HG02610 (cell line): ENCODE measurements at regions not wholly inside any gene's neighbourhood (a gene's known extent, or its start where the extent isn't known, plus 50 kb on each side); places are given as distances from the start of the nearest gene placed in this dataset.
"Not testable (repeated sequence)": the region's sequence is repeated elsewhere in the genome, so short reads cannot be mapped to it uniquely, and the experiment has no call there.

ENCODE experiments used
- ATAC-seq: cut with Tn5 transposase; IDR thresholded peaks from one replicate; pipeline ENCODE4 v1.9.1; 2021; ENCODE audit warnings: mild to moderate bottlenecking, moderate library complexity; ENCODE audit not compliant: unreplicated experiment

DNA sequence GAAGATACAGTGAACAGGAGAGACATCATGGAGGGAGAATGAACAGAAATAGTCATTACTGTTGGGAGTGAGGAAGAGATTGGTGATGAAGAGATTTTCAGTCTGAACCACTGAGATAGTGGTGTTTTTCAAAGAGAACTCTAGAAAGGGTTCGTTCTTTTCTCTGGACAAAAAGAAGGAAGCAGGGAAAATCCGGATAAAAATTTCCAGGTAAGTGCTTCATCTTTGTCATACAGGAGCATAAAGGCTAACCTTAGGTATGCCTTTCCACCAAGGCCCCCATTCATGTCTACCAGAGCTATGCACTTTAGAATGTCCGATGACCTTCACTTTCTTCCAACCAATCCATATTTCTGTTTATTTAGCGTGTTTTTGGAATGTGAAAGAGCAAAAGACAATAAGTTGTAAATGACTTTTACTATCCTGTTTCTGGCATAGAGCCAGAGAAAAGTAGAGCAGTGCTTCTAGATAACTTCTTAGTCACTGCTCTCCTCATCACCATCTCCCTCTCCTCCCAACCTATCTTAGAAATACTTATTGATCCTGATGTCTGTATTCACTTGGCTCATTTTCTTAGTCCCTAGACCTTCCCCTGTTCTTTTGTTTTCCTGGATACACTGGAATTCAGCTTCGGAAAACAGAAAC lies 116.5 kb downstream of the TTC6 start:
- no peak for ATAC-seq

- not testable (repeated sequence) for ATAC-seq
These were observed 117.0 kb downstream of the TTC6 start for GRCh38 chr14:37712476-37712860.

GRCh38 chr14:37712976-37713431 lies 117.6 kb downstream of the TTC6 start:
- no peak for ATAC-seq

DNA sequence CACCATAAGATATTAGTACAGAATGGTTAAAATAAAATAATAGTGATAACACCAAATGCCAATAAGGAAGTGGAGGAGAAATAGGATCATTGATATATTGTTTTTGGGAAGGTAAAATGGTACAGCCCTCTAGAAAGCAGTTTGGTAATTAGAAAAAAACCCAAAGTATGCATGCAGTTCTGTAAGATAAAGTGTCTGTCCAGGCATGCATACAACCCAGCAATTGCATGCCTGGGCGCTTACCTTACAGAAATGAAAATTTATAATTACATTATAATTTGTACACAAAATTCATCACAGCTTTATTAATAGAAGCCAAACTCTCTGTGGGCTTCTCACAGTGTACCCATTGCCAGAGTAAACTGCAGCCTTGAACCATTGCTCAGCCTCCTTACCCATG lies 124.7 kb downstream of the TTC6 start:
- no peak for ATAC-seq

DNA sequence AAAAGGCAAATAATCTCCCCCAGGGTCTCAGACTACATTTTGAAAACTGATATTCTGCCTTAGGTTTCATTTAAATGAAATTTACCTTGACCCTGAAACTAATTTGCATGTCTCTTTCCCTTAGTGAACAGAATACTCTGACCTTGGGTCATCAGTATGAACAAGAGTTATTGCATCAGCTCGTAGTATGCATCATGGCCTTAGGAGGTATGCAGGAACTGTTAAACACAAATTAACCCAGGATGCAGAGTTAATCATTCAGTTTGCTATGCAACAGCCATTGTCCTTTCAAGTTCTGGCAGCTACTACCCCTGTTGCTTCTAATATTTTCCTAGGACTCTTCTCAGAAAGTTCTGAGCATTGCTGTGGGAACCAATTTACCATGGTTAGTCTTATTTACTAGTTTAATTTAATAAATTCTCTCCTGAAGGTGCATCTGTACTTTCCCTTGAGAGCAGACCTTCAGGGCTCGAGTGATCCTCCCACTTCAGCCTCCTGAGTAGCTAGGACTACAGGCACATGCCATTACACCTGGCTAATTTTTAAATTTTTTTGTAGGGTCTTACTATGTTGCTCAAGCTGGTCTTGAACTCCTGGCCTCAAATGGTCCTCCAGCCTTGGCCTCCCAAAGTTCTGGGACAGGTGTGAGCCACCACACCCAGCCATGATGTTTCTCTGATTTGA lies 126.7 kb downstream of the TTC6 start:
- no peak for ATAC-seq

DNA sequence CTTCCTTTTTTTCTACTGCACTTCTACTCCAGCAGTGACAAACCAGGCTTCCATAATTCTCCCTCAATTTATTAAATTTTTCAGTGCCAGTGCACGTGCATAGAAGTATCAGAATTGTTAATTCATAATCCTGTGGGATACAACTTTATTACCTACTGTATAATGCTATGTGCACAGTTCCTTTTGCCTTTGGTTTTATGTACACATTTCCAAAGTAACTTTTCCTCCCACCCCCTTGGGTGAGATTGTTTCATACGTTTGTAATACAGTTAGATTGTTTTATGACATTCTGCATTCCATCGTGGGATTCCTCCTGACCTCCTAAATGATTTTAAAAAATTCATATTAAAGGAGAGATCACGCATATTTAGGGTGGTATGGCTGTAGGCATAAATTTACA lies 128.1 kb downstream of the TTC6 start:
- ATAC-seq, result no peak

- no peak for ATAC-seq
These were observed 131.3 kb downstream of the TTC6 start for GRCh38 chr14:37726708-37727107.

DNA sequence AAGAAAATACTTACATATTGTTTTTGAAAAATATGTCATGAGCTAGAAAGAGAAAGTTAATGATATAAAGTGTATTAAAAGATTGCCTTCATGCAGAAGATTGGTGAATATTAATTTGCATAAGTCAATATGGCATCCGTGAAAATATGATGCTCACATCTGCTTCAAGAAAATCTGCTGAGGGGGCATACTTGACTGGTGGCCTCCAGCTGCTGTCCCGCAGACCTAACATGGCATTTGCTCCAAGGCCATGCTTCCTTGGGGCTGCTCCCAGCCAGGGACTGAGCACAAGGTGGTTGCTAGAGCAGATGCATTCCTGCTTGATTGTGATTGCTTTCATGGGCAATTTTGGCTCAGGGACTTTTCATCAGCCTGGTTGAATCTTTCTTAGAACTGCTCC lies 133.8 kb downstream of the TTC6 start:
- no peak for ATAC-seq

- ATAC-seq, result no peak
These were observed 135.7 kb downstream of the TTC6 start for GRCh38 chr14:37731094-37731493.

- ATAC-seq, result no peak
These were observed 150.2 kb downstream of the TTC6 start for GRCh38 chr14:37745657-37746056.

GRCh38 chr14:37746140-37746832 lies 150.9 kb downstream of the TTC6 start:
- ATAC-seq, result no peak

GRCh38 chr14:37753459-37753858 lies 158.0 kb downstream of the TTC6 start:
- no peak for ATAC-seq

DNA sequence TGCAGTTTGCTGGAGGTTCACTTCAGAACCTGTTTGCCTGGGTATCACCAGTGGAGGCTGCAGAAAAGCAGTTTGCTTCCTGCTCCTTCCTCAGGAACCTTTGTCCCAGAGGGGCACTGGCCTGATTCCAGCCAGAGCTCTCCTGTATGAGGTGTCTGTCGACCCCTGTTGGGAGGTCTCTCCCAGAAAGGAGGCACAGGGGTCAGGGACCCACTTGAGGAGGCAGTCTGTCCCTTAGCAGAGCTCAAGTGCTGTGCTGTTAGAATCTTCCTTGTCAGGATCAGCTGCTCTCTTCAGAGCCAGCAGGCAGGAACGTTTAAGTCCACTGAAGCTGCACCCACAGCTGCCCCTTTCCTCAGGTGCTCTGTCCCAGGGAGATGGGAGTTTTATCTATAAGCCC lies 164.8 kb downstream of the TTC6 start:
- ATAC-seq, result not testable (repeated sequence)

DNA sequence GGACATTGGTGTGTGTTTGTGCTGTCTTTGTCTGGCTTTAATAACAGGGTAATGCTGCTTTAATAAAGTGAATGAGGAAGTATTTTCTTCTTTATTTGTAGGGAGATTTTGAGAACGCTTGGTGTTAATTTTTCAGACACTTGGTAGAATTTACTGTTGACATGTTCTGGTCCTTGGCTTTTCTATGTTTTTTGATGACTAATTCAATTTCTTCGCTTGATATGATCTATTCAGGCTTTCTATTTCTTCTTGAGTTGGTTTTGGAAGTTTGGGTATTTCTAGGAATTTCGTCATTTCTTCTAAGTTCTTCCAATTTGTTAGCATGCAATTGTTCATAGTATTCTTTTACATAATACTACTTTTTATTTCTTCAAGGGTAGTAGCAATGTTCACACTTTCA lies 167.8 kb downstream of the TTC6 start:
- no peak for ATAC-seq

DNA sequence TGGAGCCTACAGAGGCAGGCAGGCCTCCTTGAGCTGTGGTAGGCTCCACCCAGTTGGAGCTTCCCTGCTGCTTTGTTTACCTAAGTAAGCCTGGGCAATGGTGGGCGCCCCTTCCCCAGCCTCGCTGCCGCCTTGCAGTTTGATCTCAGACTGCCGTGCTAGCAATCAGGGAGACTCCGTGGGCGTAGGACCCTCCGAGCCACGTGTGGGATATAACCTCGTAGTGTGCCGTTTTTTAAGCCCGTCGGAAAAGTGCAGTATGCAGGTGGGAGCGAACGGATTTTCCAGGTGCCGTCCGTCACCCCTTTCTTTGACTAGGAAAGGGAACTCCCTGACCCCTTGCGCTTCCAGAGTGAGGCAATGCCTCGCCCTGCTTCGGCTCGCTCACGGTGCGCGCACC lies 176.9 kb downstream of the TTC6 start:
- ATAC-seq, result not testable (repeated sequence)

GRCh38 chr14:37776791-37777499 lies 181.5 kb downstream of the TTC6 start:
- ATAC-seq, result no peak

- ATAC-seq, result no peak
These were observed 182.9 kb downstream of the TTC6 start for GRCh38 chr14:37778135-37778943.

DNA sequence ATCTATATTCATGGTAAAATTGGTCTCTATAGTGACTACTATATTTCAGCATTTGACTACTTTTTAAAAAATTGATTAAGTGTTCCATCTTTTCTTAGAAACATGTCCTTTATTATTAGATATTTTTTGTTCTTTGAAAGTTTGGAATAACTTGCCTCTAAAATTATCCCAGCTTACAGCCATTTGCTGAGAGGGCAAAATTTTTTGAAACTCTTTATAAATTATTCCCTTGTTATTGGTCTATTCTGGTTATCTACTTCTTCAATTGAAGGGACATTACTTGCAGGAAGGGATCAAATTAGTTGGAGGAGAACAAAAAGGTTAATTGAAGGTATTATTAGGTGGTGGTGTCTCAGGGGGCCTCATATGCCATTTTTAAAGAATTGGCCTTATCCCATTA lies 184.1 kb downstream of the TTC6 start:
- ATAC-seq, result no peak

- ATAC-seq, result not testable (repeated sequence)
These were observed 185.3 kb downstream of the TTC6 start for GRCh38 chr14:37780731-37781130.

GRCh38 chr14:37784203-37784826 lies 188.9 kb downstream of the TTC6 start:
- ATAC-seq, result not testable (repeated sequence)
